Bronchial epithelial cell (primary cell): ENCODE measurements at regions not wholly inside any gene's neighbourhood (a gene's known extent, or its start where the extent isn't known, plus 50 kb on each side); places are given as distances from the start of the nearest gene placed in this dataset.

Experiments
- DNase-seq: peaks from one replicate; pipeline ENCODE4 v3.0.0-alpha.2; 2010; ENCODE audit warnings: low read depth
- FAIRE-seq: peaks from 2 replicates; lab custom pipeline; 2011; peaks lifted over from hg19 to GRCh38; lab: Jason Lieb, UNC
- H3K27me3 ChIP-seq: 2 replicates; pipeline ENCODE4 v1.5.1; 2011; ENCODE audit warnings: low read length; ENCODE audit not compliant: control insufficient read depth, insufficient read depth
- H3K36me3 ChIP-seq: 2 replicates; pipeline ENCODE4 v1.5.1; 2011; ENCODE audit warnings: low read length; ENCODE audit not compliant: control insufficient read depth, insufficient read depth
- H3K4me3 ChIP-seq: 2 replicates; pipeline ENCODE4 v1.5.1; 2011; ENCODE audit warnings: mild to moderate bottlenecking, low read depth, low read length, control low read depth
- CTCF ChIP-seq: IDR thresholded peaks from 2 replicates; pipeline ENCODE4 v1.5.1; 2011; ENCODE audit warnings: mild to moderate bottlenecking, moderate library complexity, low read length, control low read depth, inconsistent platforms; ENCODE audit not compliant: insufficient read depth, severe bottlenecking

GRCh38 chr5:92749943-92750342, 831.1 kb downstream of the NR2F1-AS1 start:
- Histone ChIP-seq H3K4me3 (no peak overlapping the region), H3K36me3 (no peaks in the 10 kb centered on the region), H3K27me3 (no peaks in the 10 kb centered on the region)
- peak; percentile 87 for DNase-seq
- TF ChIP-seq CTCF = no peak
- no peak for FAIRE-seq

- DNase-seq = no peak
- FAIRE-seq = no peak
These were observed 832.8 kb downstream of the NR2F1-AS1 start for GRCh38 chr5:92748072-92748676.

DNA sequence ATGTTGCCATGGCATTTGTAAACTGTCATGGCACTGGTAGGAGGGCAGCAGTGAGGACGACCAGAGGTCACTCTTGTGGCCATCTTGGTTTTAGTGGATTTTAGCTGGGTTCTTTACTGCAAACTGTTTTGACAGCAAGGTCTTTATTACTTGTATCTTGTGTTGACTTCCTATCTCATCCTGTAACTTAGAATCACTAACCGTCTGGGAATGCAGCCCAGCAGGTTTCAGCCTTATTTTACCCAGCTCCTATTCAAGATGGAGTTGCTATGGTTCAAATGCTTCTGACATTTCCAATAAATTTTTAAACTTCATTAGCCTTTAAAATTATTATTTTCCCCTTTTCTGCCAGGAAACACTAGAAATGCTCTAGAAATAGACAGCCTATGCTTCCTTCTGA, 839.1 kb downstream of the NR2F1-AS1 start:
- peak; percentile 63 for DNase-seq
- no peak for FAIRE-seq

More at GRCh38 chr5:92748072-92748676, 832.8 kb downstream of the NR2F1-AS1 start:
- Histone ChIP-seq H3K4me3 (no peak overlapping the region), H3K27me3 (no peaks in the 10 kb centered on the region), H3K36me3 (no peaks in the 10 kb centered on the region)
- TF ChIP-seq CTCF = no peak

DNA sequence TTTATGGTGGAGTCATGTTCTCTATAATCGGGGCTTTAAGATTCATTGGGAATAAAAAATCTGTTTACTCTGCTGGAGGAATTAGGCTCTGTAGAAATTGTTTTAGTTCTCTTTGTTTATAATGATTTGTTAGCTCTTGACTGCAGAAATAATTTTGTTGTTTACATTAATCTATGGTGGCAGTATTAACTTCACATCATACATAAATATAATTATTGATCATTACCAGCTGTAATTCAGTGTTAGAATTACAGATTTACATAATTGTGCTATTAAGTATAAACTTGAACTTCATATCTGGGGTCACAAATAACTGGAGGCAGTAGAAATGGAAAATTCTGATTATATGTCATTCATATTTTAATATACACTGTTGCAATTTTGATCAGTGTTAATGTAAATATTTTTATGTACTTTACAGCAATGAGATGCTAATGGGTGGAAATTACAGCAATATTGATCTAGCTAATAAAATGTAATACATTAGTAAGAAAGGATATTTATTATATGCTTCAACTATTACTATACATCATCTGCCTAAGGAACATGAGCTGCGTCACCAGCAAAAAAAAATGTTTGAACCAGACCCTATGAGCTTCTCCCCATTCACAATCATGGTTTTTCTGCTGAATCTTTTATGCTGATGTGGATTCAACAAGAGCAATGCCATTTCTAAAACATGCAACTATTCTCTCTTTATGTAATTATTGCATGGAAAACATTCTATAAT, 846.6 kb downstream of the NR2F1-AS1 start:
- H3K4me3 ChIP-seq = no peak overlapping the region
- H3K27me3 ChIP-seq = no peaks in the 10 kb centered on the region
- no peak for TF ChIP-seq CTCF
- DNase-seq (no peak), FAIRE-seq (no peak)
- H3K36me3 ChIP-seq = no peaks in the 10 kb centered on the region

More for the DNA sequence above, 839.1 kb downstream of the NR2F1-AS1 start:
- TF ChIP-seq CTCF = no peak
- Histone ChIP-seq H3K36me3 (no peaks in the 10 kb centered on the region), H3K27me3 (no peaks in the 10 kb centered on the region), H3K4me3 (no peak overlapping the region)

DNA sequence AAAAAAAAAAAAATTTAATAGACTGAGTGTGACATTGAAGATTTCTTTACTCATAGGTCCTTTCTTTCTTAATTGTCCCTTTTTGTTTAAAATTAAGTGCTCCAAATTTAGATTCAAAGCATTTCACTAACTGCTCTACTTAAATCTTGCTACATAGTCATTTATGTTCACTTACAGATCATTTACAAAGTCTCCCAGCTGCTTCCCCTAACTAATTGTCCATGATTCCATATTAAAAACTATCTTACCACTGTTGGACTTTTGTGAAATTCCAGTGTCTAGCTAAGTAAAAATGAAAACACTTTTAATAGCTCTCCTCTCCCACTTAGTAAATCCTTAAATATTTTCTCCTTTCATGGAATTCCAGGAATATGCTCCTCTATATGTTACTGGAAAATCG, 850.5 kb downstream of the NR2F1-AS1 start:
- FAIRE-seq = no peak

More for the DNA sequence above, 850.5 kb downstream of the NR2F1-AS1 start:
- Histone ChIP-seq H3K36me3 (no peaks in the 10 kb centered on the region), H3K27me3 (no peaks in the 10 kb centered on the region), H3K4me3 (no peak overlapping the region)
- DNase-seq = no peak
- TF ChIP-seq CTCF = no peak
